PC-3 (cell line): ENCODE measurements at regions not wholly inside any gene's neighbourhood (a gene's known extent, or its start where the extent isn't known, plus 50 kb on each side); places are given as distances from the start of the nearest gene placed in this dataset.

Source experiments
- CTCF ChIP-seq: fragments of 300-600 bp; sonication (generic); conservative IDR thresholded peaks from 2 replicates; pipeline ENCODE4 v1.5.1; 2017; ENCODE audit warnings: antibody characterized with exemption, low read depth, mild to moderate bottlenecking, low read length
- EZH2 ChIP-seq: fragments of 300-600 bp; sonication (generic); IDR thresholded peaks from one replicate; pipeline ENCODE4 v1.6.1; 2017; ENCODE audit warnings: antibody characterized with exemption, mild to moderate bottlenecking, low read length; ENCODE audit not compliant: unreplicated experiment

GRCh38 chr6:25065666-25066065, 129.9 kb upstream of the RIPOR2 start:
- TF ChIP-seq EZH2 (no peak), CTCF (no peak)
